Mammary epithelial cell (primary cell): ENCODE measurements at regions not wholly inside any gene's neighbourhood (a gene's known extent, or its start where the extent isn't known, plus 50 kb on each side); places are given as distances from the start of the nearest gene placed in this dataset.

Experiments used
- EZH2 ChIP-seq: IDR thresholded peaks from 2 replicates; pipeline ENCODE4 v1.6.1; 2012; ENCODE audit warnings: low read length, inconsistent platforms, borderline replicate concordance
- TF ChIP-seq, protein P1 (sequence below), 2 donors: IDR thresholded peaks in 1 of 2; conservative IDR thresholded peaks in 1 of 2; 2 replicates each; pipeline ENCODE4 v1.5.1; 2011 to 2012; ENCODE audit warnings: inconsistent platforms in 2 of 2, low read length in 2 of 2, mild to moderate bottlenecking in 2 of 2, control low read depth in 1 of 2, low read depth in 1 of 2; ENCODE audit not compliant: insufficient read depth in 1 of 2; ENCODE audit errors: extremely low read depth in 1 of 2

DNA sequence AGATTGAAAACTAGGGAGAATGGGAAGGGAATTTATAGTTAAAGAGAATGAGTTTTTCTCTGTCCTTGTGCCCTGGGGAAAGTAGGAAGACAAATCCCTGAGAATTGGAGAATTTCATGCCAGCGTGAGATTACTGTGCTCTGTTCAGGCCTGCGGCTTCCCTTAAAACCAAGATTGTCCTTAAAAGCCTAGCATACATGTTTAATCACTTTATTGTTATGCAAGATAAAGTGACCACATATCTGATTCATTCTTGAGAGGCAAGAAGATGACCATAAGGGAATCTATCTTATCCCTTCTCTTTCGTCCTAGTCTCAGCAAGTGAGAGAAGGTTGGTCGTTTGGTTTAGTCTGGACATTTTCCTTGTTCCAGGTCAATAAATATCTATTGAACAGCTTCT is 75.9 kb downstream of the ADCYAP1 start:
- TF ChIP-seq, protein P1, sequence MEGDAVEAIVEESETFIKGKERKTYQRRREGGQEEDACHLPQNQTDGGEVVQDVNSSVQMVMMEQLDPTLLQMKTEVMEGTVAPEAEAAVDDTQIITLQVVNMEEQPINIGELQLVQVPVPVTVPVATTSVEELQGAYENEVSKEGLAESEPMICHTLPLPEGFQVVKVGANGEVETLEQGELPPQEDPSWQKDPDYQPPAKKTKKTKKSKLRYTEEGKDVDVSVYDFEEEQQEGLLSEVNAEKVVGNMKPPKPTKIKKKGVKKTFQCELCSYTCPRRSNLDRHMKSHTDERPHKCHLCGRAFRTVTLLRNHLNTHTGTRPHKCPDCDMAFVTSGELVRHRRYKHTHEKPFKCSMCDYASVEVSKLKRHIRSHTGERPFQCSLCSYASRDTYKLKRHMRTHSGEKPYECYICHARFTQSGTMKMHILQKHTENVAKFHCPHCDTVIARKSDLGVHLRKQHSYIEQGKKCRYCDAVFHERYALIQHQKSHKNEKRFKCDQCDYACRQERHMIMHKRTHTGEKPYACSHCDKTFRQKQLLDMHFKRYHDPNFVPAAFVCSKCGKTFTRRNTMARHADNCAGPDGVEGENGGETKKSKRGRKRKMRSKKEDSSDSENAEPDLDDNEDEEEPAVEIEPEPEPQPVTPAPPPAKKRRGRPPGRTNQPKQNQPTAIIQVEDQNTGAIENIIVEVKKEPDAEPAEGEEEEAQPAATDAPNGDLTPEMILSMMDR (conservative IDR thresholded peaks at IDR 0.05 in 1 of 2, IDR thresholded peaks at IDR 0.05 in 1 of 2; ENCODE audit: extremely low read depth in 1 of 2, insufficient read depth in 1 of 2, low read depth in 1 of 2, low read length in 2 of 2), result no peak
- no peak for TF ChIP-seq EZH2
